Upper lobe of left lung (tissue), 4 donors: ENCODE measurements at regions not wholly inside any gene's neighbourhood (a gene's known extent, or its start where the extent isn't known, plus 50 kb on each side); places are given as distances from the start of the nearest gene placed in this dataset.
"Not testable (repeated sequence)": the region's sequence is repeated elsewhere in the genome, so short reads cannot be mapped to it uniquely, and the experiment has no call there.

Source experiments
- CTCF ChIP-seq, 6 experiments: fragments of 450-650 bp in 4 of 6; fragments of 200-600 bp in 2 of 6; sonication (generic) in 2 of 6; IDR thresholded peaks; one replicate each; pipeline ENCODE4 v1.5.1; 2016 to 2019; ENCODE audit warnings: antibody characterized with exemption in 6 of 6
- POLR2AphosphoS5 ChIP-seq, 2 donors: sonication (generic); formaldehyde crosslinking; IDR thresholded peaks; one replicate each; pipeline ENCODE4 v1.5.1; 2017; ENCODE audit warnings: antibody characterized with exemption in 2 of 2

DNA sequence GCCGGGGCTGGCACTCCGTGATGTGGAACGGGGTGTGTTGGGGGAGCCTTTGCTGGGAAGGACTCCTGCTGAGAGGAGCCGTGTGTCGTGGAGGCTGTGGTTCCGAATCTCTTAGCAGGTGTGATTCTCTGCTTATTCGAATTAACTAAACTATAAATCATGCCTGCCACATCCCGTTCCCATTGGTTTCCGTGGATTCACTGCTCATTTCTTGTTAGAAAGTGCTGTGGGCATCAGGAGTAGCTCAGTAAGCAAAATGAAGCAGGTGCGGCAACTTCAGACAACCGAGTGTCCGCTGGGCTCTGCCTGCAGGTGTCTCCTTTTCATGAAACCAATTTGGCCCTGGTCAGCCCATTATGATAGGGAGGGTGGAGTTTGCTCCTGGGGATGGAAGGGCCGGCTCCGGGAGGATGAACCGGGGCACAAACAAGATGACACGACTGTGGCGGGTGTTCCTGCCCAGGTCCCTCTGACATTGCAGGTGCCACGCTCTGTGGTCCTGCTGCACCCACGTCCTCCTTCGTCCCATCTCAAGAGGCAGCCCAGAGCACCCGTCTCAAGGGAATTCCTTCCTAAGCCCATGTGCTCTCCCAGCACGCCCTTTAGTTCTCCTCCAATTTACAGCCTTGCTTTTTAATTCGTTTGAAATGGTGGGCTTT, 251.7 kb downstream of the ADGRD1 start:
- not testable (repeated sequence) for TF ChIP-seq CTCF, POLR2AphosphoS5 (IDR thresholded peaks at IDR 0.05)
